ENCODE measurements at regions not wholly inside any gene's neighbourhood (a gene's known extent, or its start where the extent isn't known, plus 50 kb on each side); places are given as distances from the start of the nearest gene placed in this dataset.
A peak's percentile ranks its signal among the peaks of the same experiment; 100 is the strongest.
"Not testable (repeated sequence)": the region's sequence is repeated elsewhere in the genome, so short reads cannot be mapped to it uniquely, and the experiment has no call there.

- DNase-seq = no peak
Observed at GRCh38 chr13:78540058-78540457, 63.3 kb downstream of the POU4F1 start.

GRCh38 chr13:78526044-78526443 is 77.3 kb downstream of the POU4F1 start:
- DNase-seq = not testable (repeated sequence)

- no peak for DNase-seq
Observed at GRCh38 chr13:78524936-78525335, 78.4 kb downstream of the POU4F1 start.

GRCh38 chr13:78521091-78521490 is 82.3 kb downstream of the POU4F1 start:
- DNase-seq = no peak

GRCh38 chr13:78520425-78520824 is 82.9 kb downstream of the POU4F1 start:
- no peak for DNase-seq

- DNase-seq = not testable (repeated sequence)
Observed at GRCh38 chr13:78518482-78518881, 84.9 kb downstream of the POU4F1 start.

- DNase-seq = no peak
Observed at GRCh38 chr13:78499802-78500201, 103.5 kb downstream of the POU4F1 start.

GRCh38 chr13:78497702-78498355 is 105.5 kb downstream of the POU4F1 start:
- DNase-seq = no peak

GRCh38 chr13:78491978-78492377 is 111.4 kb downstream of the POU4F1 start:
- no peak for DNase-seq

GRCh38 chr13:78490225-78490624 is 113.1 kb downstream of the POU4F1 start:
- DNase-seq = not testable (repeated sequence)

GRCh38 chr13:78487707-78488106 is 115.6 kb downstream of the POU4F1 start:
- no peak for DNase-seq

- no peak for DNase-seq
Observed at GRCh38 chr13:78485803-78486202, 117.5 kb downstream of the POU4F1 start.

GRCh38 chr13:78478183-78478582 is 125.2 kb downstream of the POU4F1 start:
- no peak for DNase-seq

- DNase-seq = no peak
Observed at GRCh38 chr13:78476910-78477309, 126.4 kb downstream of the POU4F1 start.

- no peak for DNase-seq
Observed at GRCh38 chr13:78468621-78469020, 134.7 kb downstream of the POU4F1 start.

- DNase-seq = no peak
Observed at GRCh38 chr13:78465250-78465649, 138.1 kb downstream of the POU4F1 start.

GRCh38 chr13:78460176-78460575 is 143.2 kb downstream of the POU4F1 start:
- DNase-seq = peak; percentile 4 to 9

GRCh38 chr13:78443839-78444238 is 159.5 kb downstream of the POU4F1 start:
- no peak for DNase-seq

- no peak for DNase-seq
Observed at GRCh38 chr13:78437781-78438180, 165.6 kb downstream of the POU4F1 start.

GRCh38 chr13:78436311-78436710 is 167.0 kb downstream of the POU4F1 start:
- DNase-seq = no peak

- DNase-seq = no peak
Observed at GRCh38 chr13:78431328-78431727, 172.0 kb downstream of the POU4F1 start.

GRCh38 chr13:78430811-78431210 is 172.5 kb downstream of the POU4F1 start:
- no peak for DNase-seq

GRCh38 chr13:78430166-78430791 is 173.1 kb downstream of the POU4F1 start:
- DNase-seq = no peak

- no peak for DNase-seq
Observed at GRCh38 chr13:78428646-78429045, 174.7 kb downstream of the POU4F1 start.

GRCh38 chr13:78426183-78426582 is 177.2 kb downstream of the POU4F1 start:
- no peak for DNase-seq
